GM23248 (cell line): ENCODE measurements at regions not wholly inside any gene's neighbourhood (a gene's known extent, or its start where the extent isn't known, plus 50 kb on each side); places are given as distances from the start of the nearest gene placed in this dataset.

Experiments used
- EZH2 ChIP-seq: fragments of 200-600 bp; sonication (generic); IDR thresholded peaks from 2 replicates; pipeline ENCODE4 v1.6.1; 2018; ENCODE audit warnings: antibody characterized with exemption, mild to moderate bottlenecking; ENCODE audit not compliant: insufficient read depth, poor library complexity, severe bottlenecking
- EZH2phosphoT487 ChIP-seq: fragments of 200-600 bp; sonication (generic); IDR thresholded peaks from 2 replicates; pipeline ENCODE4 v1.6.1; 2018; ENCODE audit warnings: antibody characterized with exemption, moderate library complexity, mild to moderate bottlenecking, low read depth; ENCODE audit not compliant: insufficient read depth

DNA sequence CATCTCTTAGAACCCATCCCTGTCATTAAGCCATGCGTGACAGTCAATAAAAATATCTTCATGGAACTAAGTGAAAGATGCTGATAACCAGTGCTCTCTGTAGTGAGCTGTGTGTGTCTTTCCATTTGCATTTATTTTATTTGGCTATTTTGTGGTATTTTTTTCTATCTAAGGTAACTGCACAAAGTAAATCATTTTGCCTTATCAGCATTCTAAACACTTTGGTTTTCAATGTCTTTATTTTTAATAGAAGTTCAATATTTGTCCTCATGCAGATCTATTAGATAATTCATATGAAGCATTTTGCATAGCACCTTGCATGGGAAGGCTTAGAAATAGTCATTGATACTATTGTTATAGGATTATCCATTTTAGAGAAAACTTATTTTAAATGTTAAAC lies 163.6 kb upstream of the TANK start:
- TF ChIP-seq EZH2, result no peak
- TF ChIP-seq EZH2phosphoT487, result no peak
